GM18909 (cell line): ENCODE measurements at regions not wholly inside any gene's neighbourhood (a gene's known extent, or its start where the extent isn't known, plus 50 kb on each side); places are given as distances from the start of the nearest gene placed in this dataset.
"Not testable (repeated sequence)": the region's sequence is repeated elsewhere in the genome, so short reads cannot be mapped to it uniquely, and the experiment has no call there.

ENCODE experiments used
- ATAC-seq: cut with Tn5 transposase; IDR thresholded peaks from one replicate; pipeline ENCODE4 v1.9.1; 2021; ENCODE audit warnings: mild to moderate bottlenecking; ENCODE audit not compliant: unreplicated experiment, poor library complexity

DNA sequence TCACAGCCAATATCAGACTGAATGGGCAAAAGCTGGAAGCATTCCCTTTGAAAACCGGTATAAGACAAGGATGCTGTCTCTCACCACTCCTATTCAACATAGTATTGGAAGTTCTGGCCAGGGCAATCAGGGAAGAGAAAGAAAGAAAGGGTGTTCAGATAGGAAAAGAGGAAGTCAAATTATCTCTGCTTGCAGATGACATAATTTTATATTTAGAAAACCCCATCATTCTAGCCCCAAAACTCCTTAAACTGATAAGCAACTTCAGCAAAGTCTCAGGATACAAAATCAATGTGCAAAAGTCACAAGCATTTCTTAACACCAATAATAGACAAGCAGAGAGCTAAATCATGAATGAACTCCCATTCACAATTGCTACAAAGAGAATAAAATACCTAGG lies 461.7 kb downstream of the PDGFC start:
- ATAC-seq: not testable (repeated sequence)

DNA sequence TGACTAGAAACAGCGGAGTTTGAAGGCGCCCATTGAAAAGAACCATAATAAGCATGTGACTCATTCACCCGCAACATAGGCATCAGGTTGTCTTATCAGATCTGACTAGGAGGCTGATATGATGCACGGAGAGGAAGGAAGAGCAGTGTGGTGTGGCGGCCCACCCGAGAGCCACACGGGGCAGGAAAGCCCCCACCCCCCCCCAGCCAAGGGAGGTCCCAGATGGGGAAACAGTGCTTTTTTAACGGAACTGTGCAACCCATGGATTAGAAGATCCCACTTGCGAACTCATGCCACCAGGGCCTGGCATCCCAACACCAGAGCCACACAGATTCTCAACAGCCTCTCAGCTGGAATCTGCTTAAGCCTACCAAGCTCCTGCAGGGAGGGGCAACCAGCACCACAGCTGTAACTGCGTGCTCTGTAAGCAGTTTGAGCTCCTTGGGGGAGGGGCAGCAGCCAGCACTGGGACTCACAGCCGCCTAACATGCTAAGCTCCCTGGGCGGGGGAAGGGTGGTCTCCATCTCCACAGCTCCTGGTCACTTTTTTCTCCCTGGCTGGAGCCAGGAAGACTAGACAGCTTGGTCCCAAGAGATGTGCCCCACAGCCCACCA lies 466.2 kb downstream of the PDGFC start:
- ATAC-seq: no peak

DNA sequence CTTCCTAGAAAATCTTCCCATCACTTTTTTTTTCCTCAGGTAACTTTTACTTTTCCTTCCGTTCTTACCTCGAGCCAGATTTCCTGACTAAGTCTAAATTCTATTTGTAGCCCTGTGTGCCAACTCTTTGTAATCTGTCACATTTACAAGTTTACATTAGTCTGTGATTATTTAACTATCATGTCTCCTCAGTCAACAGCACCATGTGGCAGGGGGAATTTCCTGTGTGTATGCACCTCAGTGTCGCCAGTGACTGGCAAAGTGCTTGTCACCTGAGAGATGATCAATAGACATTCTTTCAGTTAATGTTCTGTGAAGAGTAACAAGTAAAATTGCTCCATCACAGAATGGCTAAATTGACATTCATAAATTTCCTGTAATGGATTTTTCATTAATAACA lies 468.5 kb downstream of the PDGFC start:
- no peak for ATAC-seq

DNA sequence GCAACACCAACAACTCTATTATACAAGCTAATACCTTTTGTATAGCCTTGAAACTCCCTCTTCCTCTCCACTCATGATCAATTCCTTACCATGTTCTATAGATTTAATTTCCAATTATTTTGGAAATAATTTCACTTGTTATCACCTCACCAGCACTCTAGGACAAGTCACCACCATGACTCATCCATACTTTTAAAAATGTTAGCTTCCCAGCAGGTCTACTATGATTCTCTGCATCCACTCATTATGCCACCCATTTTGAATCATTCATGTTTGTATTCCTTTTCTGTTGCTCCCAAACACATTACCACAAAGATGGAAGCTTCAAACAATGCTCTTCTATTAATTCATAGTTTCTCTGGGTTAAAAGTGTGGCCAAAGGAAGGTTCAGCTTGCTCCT lies 469.6 kb downstream of the PDGFC start:
- no peak for ATAC-seq

DNA sequence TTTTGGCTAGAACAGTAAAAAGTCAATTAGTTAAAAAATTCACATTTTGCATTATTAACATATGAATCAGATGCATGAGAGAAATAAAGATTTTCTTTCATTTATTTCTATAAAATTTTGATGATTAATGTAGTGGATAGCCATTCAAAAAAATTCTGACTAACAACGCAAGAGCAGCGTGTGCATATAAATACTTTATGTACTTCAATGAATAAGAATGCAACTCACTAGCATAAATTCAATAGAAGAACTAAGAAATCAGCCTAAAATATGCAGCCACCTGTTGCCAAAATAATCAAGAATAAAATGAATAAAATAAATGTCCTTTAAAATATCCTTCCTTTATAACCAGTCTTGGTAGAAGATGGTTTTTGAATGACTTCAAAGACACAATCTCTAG lies 471.9 kb downstream of the PDGFC start:
- no peak for ATAC-seq

DNA sequence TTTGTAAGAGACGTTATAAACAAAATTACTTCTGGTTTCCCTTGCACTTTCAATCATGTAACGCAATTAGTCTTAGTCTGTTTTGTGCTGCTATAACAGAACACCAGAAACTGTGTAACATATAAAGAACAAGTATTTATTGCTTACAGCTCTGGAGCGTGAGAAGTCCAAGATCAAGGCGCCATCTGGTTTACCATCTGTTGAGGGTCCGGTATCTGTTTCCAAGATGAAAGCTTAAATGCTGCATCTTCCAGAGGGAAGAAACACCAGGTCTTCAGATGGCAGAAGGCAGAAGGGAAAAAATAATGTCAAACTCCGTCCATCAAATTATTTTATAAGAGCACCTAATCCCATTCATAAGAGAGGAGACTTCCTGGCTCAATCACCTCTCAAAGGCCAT lies 474.1 kb downstream of the PDGFC start:
- ATAC-seq: no peak

DNA sequence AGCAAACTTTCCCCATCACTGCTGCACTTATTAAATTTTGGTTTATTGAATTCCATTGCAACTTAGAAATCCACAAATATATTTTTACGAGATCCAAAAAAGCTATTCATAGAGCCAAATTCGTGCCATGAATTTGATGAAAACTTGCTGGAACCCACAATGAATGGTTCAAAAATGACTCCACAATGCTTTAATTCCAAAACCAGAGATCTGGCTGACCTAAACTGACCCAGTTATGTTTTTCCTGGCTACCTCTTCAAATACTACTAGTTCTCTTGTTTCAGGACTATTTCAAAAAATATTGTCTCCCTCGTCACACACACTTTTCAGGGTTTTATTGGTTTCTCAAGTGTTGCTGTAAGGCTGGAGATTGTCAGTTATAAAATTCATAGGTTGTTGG lies 474.8 kb downstream of the PDGFC start:
- no peak for ATAC-seq

GRCh38 chr4:156495836-156496235 lies 475.8 kb downstream of the PDGFC start:
- no peak for ATAC-seq

GRCh38 chr4:156495091-156495490 lies 476.5 kb downstream of the PDGFC start:
- ATAC-seq: no peak

DNA sequence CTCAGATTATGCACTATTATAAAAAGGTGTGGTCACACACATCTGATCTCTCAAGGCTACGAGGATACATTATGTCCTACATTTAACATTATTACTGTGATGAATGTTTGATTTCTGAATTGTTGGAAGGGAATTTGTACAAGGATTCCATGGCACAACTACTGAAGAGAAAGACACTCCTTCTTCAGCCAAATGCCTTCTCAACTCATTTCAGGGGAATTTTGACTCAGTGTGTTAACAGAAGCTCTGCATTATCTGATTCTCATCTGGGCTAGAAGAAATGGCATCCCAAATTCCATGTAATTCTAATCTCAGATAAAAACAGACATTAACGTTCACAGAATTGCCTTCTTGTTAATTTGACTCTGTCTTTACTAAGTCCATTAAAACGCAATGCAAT lies 477.7 kb downstream of the PDGFC start:
- ATAC-seq: no peak

DNA sequence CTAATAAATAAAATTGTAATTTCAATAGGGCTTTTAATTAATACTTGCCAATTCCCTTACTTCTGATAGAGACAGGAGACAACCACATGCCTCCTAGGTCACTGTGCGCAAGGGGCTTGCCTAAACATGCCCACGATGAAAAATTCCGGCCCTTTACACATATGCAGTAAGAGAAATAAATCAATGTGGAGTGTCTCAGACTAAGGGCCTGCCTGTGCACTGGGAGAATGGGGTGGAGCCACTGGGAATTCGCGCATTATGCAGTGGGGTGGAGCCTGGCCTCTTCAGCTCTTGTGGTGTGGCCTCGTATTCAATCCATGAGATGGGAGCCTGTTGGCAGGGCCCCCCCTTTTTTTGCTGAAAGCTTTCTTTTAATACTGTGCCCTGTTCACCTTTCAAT lies 484.5 kb downstream of the PDGFC start:
- ATAC-seq: no peak

- ATAC-seq: no peak
These were observed 489.8 kb downstream of the PDGFC start for GRCh38 chr4:156481845-156482244.

DNA sequence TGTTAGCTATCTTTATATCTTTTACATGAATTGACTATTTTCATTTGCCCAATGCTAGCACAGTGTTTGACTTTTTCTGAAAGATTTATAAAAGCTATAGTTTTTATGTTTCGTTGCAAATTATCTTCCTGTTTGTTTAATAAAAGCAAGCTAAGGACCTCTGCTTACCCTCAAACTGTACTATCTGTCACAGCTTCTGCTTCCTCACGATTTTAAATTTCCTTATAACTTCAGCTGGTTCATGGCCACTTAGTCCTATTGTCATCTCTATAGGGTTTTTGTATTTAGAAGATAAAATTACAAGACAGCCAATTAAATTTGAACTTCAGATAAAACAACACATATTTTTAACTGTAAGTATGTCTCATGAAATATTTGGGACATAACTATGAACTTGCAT lies 494.0 kb downstream of the PDGFC start:
- no peak for ATAC-seq

GRCh38 chr4:156476359-156476758 lies 495.2 kb downstream of the PDGFC start:
- ATAC-seq: no peak

GRCh38 chr4:156475322-156475721 lies 496.3 kb downstream of the PDGFC start:
- no peak for ATAC-seq

DNA sequence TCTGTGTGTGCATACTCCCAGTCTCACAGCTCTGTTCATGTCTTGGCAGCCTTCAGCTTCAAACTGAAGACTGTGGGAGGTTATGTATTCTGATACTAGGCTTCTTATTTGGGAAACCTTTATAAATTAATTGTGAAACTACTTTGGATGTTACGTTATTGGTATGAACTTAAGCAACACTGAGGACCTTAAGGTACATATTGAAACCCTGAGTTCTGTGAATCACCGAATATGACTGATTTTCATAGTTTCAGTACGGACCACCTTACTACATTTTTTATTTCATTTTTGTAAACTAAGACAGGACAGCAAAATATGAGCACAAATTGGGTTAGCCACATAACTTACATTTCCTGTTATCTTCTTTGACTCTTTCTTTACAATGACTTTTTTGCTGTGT lies 498.4 kb downstream of the PDGFC start:
- ATAC-seq: no peak

DNA sequence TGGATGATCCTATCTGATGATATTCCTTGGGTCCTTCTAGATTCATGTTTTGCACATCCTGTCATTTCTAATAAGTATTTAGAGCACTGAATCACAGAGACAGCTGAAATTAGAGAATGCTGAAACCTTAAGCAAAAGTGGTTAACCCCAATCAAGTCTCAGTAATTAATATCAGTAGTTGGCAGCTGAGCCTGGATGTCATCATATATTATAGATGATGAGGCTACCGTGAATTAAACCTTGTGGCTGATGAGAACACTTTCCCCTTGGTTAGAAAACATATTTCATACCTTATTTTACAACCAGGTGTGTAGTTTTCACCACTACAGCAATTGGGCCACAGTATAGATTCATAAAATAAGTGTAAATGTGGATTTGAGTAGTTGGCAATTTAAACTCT lies 499.0 kb downstream of the PDGFC start:
- no peak for ATAC-seq

GRCh38 chr4:156459584-156459983 lies 505.9 kb upstream of the CTSO start:
- ATAC-seq: no peak

DNA sequence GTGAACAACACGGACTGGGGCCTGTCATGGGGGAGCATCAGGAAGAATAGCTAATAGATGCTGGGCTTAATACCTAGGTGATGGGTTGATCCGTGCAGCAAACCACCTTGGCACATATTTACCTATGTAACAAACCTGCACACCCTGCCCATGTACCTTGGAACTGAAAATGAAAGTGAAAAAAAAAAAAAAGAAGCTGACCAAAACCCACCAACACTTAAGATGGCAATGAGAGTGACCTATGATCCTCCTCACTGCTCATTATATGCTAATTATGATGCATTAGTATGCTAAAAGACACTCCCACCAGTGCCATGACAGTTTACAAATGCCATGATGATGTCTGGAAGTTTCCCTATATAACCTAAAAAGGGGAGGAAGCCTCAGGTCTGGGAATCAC lies 503.2 kb upstream of the CTSO start:
- ATAC-seq: no peak

- ATAC-seq: no peak
These were observed 489.8 kb upstream of the CTSO start for GRCh38 chr4:156443488-156443887.

DNA sequence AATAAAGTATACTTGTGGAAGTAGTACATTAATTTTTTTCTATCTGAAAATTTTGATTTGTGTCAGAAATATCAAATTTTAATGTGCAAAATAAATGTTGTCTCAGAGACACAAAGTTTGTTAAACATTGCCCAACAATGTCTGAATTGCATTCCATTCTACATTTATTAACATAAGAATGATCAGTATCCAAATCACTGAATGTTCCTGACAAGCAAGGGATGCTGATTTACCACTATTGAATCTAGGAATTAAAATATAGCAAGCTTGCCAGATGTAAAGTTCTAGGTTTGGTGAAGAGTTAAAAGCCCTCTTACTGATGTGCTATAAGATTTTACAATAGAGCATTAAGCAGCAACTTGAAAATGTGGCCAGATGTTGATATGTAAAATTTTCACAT lies 489.2 kb upstream of the CTSO start:
- no peak for ATAC-seq

DNA sequence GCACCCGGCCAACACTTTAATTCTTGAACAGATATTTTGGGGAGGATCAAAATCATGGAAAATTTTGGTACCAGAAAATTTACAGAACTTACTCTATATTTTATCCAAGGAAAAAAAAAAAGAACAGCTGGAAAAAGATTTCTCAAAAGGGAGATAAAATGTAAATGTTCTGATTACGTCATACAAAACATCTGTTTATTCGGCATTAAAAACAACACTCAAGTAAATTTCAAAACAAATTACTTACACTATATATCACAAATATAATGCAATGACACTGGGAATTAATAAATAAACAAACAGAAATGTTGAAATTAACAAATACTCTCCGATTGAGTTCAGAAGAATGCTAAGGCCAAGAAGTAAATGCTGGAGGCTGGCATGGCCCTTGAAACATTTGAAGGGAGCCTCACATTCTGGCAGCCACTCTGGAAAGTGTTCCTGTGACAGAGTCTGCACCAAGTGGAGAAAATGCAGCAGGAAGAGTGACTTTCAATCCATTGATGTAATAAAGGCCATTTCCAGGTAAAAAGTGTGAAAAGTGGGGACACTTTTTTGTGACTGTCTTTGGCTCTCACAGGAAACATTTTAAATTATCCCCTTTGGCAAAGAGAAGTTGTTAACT lies 486.0 kb upstream of the CTSO start:
- ATAC-seq: no peak

- no peak for ATAC-seq
These were observed 484.0 kb upstream of the CTSO start for GRCh38 chr4:156437666-156438065.
